ENCODE measurements at regions not wholly inside any gene's neighbourhood (a gene's known extent, or its start where the extent isn't known, plus 50 kb on each side); places are given as distances from the start of the nearest gene placed in this dataset.

DNA sequence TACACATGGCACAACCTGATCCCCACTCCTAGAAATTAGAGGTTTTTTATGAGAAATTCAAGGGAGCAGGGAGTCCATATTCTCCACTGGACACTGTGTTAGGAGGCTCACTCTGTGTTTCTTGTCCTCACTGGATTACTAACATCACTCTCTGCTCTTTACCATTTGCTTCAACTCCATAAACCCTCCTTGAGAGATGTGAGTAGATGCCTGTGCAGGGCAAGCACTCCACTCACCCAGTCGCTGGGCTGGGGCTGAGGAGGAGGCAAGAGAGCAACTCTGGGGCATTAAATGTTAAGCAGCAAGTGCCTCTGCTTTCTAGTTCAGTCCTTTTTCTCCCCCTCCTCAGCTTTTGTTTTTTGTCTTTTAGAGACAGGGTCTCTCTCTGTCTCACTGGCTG is 115.1 kb downstream of the LARP7 start:
- no peak for TF ChIP-seq ZFP3 (CRISPR knock-in tag; IDR thresholded peaks at IDR 0.05)
- TF ChIP-seq, protein P1, sequence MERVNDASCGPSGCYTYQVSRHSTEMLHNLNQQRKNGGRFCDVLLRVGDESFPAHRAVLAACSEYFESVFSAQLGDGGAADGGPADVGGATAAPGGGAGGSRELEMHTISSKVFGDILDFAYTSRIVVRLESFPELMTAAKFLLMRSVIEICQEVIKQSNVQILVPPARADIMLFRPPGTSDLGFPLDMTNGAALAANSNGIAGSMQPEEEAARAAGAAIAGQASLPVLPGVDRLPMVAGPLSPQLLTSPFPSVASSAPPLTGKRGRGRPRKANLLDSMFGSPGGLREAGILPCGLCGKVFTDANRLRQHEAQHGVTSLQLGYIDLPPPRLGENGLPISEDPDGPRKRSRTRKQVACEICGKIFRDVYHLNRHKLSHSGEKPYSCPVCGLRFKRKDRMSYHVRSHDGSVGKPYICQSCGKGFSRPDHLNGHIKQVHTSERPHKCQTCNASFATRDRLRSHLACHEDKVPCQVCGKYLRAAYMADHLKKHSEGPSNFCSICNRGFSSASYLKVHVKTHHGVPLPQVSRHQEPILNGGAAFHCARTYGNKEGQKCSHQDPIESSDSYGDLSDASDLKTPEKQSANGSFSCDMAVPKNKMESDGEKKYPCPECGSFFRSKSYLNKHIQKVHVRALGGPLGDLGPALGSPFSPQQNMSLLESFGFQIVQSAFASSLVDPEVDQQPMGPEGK (CRISPR knock-in tag; IDR thresholded peaks at IDR 0.05; ENCODE audit: borderline replicate concordance), result no peak
- no peak for TF ChIP-seq ZNF70 (CRISPR knock-in tag; IDR thresholded peaks at IDR 0.05)
- TF ChIP-seq GLIS3 (CRISPR knock-in tag; IDR thresholded peaks at IDR 0.05), result no peak
- TF ChIP-seq, protein P2, sequence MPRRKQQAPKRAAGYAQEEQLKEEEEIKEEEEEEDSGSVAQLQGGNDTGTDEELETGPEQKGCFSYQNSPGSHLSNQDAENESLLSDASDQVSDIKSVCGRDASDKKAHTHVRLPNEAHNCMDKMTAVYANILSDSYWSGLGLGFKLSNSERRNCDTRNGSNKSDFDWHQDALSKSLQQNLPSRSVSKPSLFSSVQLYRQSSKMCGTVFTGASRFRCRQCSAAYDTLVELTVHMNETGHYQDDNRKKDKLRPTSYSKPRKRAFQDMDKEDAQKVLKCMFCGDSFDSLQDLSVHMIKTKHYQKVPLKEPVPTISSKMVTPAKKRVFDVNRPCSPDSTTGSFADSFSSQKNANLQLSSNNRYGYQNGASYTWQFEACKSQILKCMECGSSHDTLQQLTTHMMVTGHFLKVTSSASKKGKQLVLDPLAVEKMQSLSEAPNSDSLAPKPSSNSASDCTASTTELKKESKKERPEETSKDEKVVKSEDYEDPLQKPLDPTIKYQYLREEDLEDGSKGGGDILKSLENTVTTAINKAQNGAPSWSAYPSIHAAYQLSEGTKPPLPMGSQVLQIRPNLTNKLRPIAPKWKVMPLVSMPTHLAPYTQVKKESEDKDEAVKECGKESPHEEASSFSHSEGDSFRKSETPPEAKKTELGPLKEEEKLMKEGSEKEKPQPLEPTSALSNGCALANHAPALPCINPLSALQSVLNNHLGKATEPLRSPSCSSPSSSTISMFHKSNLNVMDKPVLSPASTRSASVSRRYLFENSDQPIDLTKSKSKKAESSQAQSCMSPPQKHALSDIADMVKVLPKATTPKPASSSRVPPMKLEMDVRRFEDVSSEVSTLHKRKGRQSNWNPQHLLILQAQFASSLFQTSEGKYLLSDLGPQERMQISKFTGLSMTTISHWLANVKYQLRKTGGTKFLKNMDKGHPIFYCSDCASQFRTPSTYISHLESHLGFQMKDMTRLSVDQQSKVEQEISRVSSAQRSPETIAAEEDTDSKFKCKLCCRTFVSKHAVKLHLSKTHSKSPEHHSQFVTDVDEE (CRISPR knock-in tag; IDR thresholded peaks at IDR 0.05), result no peak
- TF ChIP-seq, protein P3, sequence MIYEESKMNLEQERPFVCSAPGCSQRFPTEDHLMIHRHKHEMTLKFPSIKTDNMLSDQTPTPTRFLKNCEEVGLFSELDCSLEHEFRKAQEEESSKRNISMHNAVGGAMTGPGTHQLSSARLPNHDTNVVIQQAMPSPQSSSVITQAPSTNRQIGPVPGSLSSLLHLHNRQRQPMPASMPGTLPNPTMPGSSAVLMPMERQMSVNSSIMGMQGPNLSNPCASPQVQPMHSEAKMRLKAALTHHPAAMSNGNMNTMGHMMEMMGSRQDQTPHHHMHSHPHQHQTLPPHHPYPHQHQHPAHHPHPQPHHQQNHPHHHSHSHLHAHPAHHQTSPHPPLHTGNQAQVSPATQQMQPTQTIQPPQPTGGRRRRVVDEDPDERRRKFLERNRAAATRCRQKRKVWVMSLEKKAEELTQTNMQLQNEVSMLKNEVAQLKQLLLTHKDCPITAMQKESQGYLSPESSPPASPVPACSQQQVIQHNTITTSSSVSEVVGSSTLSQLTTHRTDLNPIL (CRISPR knock-in tag; IDR thresholded peaks at IDR 0.05; ENCODE audit: low read depth), result no peak
